Panc1 (cell line): ENCODE measurements at regions not wholly inside any gene's neighbourhood (a gene's known extent, or its start where the extent isn't known, plus 50 kb on each side); places are given as distances from the start of the nearest gene placed in this dataset.

ENCODE experiments used
- ATAC-seq: fragments of 200-7000 bp; cut with Tn5 transposase; 2 replicates; pipeline ENCODE4 v1.9.1; 2020; ENCODE audit warnings: mild to moderate bottlenecking, moderate library complexity
- BruUV-seq: library from RNA; stranded (reverse); fragments of 400-500 nt; replicated peaks from 2 replicates; lab custom pipeline; 2021; lab: Mats Ljungman, UMichigan
- CTCF ChIA-PET: fragments of 300-600 bp; sonication (Branson Sonifier 250); formaldehyde crosslinking; loops from one replicate; lab custom pipeline; 2022; ENCODE audit warnings: antibody characterized with exemption; lab: Charles Lee
- POLR2A ChIA-PET: fragments of 300-600 bp; sonication (Branson Sonifier 250); formaldehyde crosslinking; loops from one replicate; lab custom pipeline; 2022; ENCODE audit warnings: antibody characterized with exemption; lab: Charles Lee
- DNase-seq: peaks from one replicate; pipeline ENCODE4 v3.0.0-alpha.2; 2010; ENCODE audit warnings: low read depth, low spot score
- H3K27ac ChIP-seq: 2 replicates; pipeline ENCODE4 v1.5.1; 2011; ENCODE audit warnings: mild to moderate bottlenecking, low read length, inconsistent platforms
- H3K27me3 ChIP-seq: fragments of 200-500 bp; sonication (Bioruptor generic); 2 replicates; pipeline ENCODE4 v1.6.0; 2014; ENCODE audit warnings: low read length, inconsistent platforms; ENCODE audit not compliant: control insufficient read depth, insufficient read depth
- H3K36me3 ChIP-seq: fragments of 200-500 bp; sonication (Bioruptor generic); 2 replicates; pipeline ENCODE4 v1.5.1; 2014; ENCODE audit warnings: inconsistent platforms, mild to moderate bottlenecking, low read length, moderate library complexity; ENCODE audit not compliant: control insufficient read depth, insufficient read depth
- H3K4me1 ChIP-seq: 2 replicates; pipeline ENCODE4 v1.5.1; 2011; ENCODE audit warnings: inconsistent platforms, mild to moderate bottlenecking, low read length, moderate library complexity; ENCODE audit not compliant: control insufficient read depth, insufficient read depth
- H3K4me3 ChIP-seq, 2 experiments: 2 replicates each; pipeline ENCODE4 v1.5.1; 2011 to 2012; ENCODE audit warnings: low read depth in 2 of 2, low read length in 2 of 2, mild to moderate bottlenecking in 2 of 2, inconsistent platforms in 1 of 2, moderate library complexity in 1 of 2
- H3K9me3 ChIP-seq: fragments of 200-500 bp; sonication (Bioruptor generic); 2 replicates; pipeline ENCODE4 v1.5.1; 2014; ENCODE audit warnings: low read depth, mild to moderate bottlenecking, inconsistent platforms, low read length, moderate library complexity; ENCODE audit not compliant: control insufficient read depth, insufficient read depth
- CTCF ChIP-seq: fragments of 450-650 bp; IDR thresholded peaks from 2 replicates; pipeline ENCODE4 v1.5.1; 2017; ENCODE audit warnings: mild to moderate bottlenecking
- POLR2AphosphoS5 ChIP-seq: IDR thresholded peaks from 2 replicates; pipeline ENCODE4 v1.6.1; 2012; ENCODE audit warnings: mild to moderate bottlenecking, low read depth, low read length, moderate library complexity
- REST ChIP-seq, 2 experiments: IDR thresholded peaks; 2 replicates each; pipeline ENCODE4 v1.6.1; 2011 to 2012; ENCODE audit warnings: low read depth in 2 of 2, control low read depth in 1 of 2, low read length in 1 of 2, mild to moderate bottlenecking in 1 of 2, moderate library complexity in 1 of 2; ENCODE audit not compliant: insufficient read depth in 1 of 2
- SIN3A ChIP-seq: IDR thresholded peaks from 2 replicates; pipeline ENCODE4 v1.6.1; 2012; ENCODE audit warnings: low read depth, mild to moderate bottlenecking, low read length, moderate library complexity, borderline replicate concordance; ENCODE audit not compliant: insufficient read depth
- TCF7L2 ChIP-seq: IDR thresholded peaks from 2 replicates; pipeline ENCODE4 v1.6.1; 2011; ENCODE audit warnings: mild to moderate bottlenecking, low read depth, low read length, inconsistent platforms
- in situ Hi-C: cut with HindIII; loops from 2 replicates; pipeline ENCODE4 v1.10.0; 2016; ENCODE audit warnings: low sequenced_read_pairs, low pct_unique_long_range_greater_than_20kb
- intact Hi-C: fragments of 100-400 bp; cut with micrococcal nuclease; formaldehyde crosslinking; loops from one replicate; pipeline ENCODE4 v1.10.0; 2022; ENCODE audit not compliant: unreplicated experiment

- Histone ChIP-seq H3K27me3 (no peaks in the 10 kb centered on the region), H3K4me1 (no peaks in the 10 kb centered on the region), H3K36me3 (no peaks in the 10 kb centered on the region), H3K9me3 (no peaks in the 10 kb centered on the region), H3K4me3 (no peak overlapping the region), H3K27ac (no peak overlapping the region)
- ATAC-seq (no peak), DNase-seq (no peak)
- no TSS peak for BruUV-seq
- ChIA-PET CTCF (no interaction called here), POLR2A (no interaction called here)
- TF ChIP-seq SIN3A (no peak), POLR2AphosphoS5 (no peak), TCF7L2 (no peak), REST (IDR thresholded peaks at IDR 0.05; ENCODE audit: insufficient read depth in 1 of 2, low read depth in 2 of 2, low read length in 1 of 2) (no peak), CTCF (no peak)
- intact Hi-C loops = no loop called here
- in situ Hi-C loops = no loop called here
Observed at GRCh38 chr10:111516144-111516543, 439.3 kb downstream of the ADRA2A start.

GRCh38 chr10:111522141-111522540 is 445.3 kb downstream of the ADRA2A start:
- Histone ChIP-seq H3K4me1 (no peaks in the 10 kb centered on the region), H3K9me3 (no peaks in the 10 kb centered on the region), H3K27ac (no peak overlapping the region), H3K4me3 (no peak overlapping the region), H3K27me3 (no peaks in the 10 kb centered on the region), H3K36me3 (no peaks in the 10 kb centered on the region)
- ATAC-seq = no peak
- BruUV-seq = no TSS peak
- POLR2A ChIA-PET = no interaction called here
- intact Hi-C loops = no loop called here
- CTCF ChIA-PET = no interaction called here
- TF ChIP-seq SIN3A (no peak), POLR2AphosphoS5 (no peak), TCF7L2 (no peak), CTCF (no peak), REST (IDR thresholded peaks at IDR 0.05; ENCODE audit: insufficient read depth in 1 of 2, low read depth in 2 of 2, low read length in 1 of 2) (no peak)
- no peak for DNase-seq
- in situ Hi-C loops = no loop called here
